ENCODE measurements at regions not wholly inside any gene's neighbourhood (a gene's known extent, or its start where the extent isn't known, plus 50 kb on each side); places are given as distances from the start of the nearest gene placed in this dataset.

DNA sequence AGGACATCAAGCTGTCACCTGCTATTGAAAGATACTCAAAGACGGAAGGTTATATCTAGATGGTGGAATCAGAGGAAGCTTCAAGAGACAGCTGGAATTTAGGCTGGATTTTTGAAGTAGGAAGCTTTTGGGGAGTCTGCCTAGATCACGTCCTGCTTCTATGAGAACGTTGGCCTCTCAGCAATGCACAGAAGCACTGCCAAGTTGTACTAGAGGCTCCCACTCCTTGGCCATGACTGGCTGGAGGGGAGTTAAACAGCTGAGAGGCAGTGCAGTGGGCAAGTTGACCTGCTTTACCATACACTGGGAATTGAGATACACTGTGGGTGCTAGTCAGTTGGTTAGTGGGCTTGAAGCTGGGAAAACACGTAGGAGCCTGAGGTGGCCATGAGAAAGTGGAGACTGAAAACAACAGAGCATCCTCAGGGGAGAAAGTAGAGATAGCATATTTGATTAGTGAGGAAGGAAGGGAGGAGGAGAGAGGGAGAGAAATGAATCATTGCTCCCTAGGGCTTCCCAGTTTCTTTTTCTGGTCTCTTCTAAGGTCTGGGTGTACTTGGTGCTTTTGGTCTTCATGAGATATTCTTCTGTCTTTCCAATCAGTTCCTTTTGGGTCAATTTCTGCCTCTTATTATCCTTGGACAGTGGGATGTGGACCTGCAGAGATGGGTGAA is 110.8 kb downstream of the EMP1 start:
- H2AFZ ChIP-seq (ENCODE audit: low read length), result no peak overlapping the region
- DNase-seq (ENCODE audit: insufficient read length, low spot score, missing footprints), result peak; percentile 10
- H3K79me2 ChIP-seq (ENCODE audit: insufficient read depth, low read length), result no peaks in the 10 kb centered on the region
- TF ChIP-seq, protein P1, sequence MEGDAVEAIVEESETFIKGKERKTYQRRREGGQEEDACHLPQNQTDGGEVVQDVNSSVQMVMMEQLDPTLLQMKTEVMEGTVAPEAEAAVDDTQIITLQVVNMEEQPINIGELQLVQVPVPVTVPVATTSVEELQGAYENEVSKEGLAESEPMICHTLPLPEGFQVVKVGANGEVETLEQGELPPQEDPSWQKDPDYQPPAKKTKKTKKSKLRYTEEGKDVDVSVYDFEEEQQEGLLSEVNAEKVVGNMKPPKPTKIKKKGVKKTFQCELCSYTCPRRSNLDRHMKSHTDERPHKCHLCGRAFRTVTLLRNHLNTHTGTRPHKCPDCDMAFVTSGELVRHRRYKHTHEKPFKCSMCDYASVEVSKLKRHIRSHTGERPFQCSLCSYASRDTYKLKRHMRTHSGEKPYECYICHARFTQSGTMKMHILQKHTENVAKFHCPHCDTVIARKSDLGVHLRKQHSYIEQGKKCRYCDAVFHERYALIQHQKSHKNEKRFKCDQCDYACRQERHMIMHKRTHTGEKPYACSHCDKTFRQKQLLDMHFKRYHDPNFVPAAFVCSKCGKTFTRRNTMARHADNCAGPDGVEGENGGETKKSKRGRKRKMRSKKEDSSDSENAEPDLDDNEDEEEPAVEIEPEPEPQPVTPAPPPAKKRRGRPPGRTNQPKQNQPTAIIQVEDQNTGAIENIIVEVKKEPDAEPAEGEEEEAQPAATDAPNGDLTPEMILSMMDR (IDR thresholded peaks at IDR 0.05; ENCODE audit: extremely low read depth, low read depth, low read length), result no peak
- peak overlapping the region; percentile 32 for H3K4me2 ChIP-seq (ENCODE audit: insufficient read depth, low read length)
- peaks cover 3% of the 10 kb centered on the region for H3K27me3 ChIP-seq (ENCODE audit: insufficient read depth, low read length)
- H3K4me3 ChIP-seq (ENCODE audit: insufficient read depth, low read length), result no peak overlapping the region
- no peaks in the 10 kb centered on the region for H3K36me3 ChIP-seq (ENCODE audit: insufficient read depth, low read length)
- H3K27ac ChIP-seq (ENCODE audit: low read depth, low read length), result no peak overlapping the region
- no peaks in the 10 kb centered on the region for H3K9me3 ChIP-seq (ENCODE audit: low read depth, low read length)
- H4K20me1 ChIP-seq (ENCODE audit: insufficient read depth, low read length), result no peaks in the 10 kb centered on the region
- H3K4me1 ChIP-seq (ENCODE audit: insufficient read depth, low read length), result peaks cover 5% of the 10 kb centered on the region

DNA sequence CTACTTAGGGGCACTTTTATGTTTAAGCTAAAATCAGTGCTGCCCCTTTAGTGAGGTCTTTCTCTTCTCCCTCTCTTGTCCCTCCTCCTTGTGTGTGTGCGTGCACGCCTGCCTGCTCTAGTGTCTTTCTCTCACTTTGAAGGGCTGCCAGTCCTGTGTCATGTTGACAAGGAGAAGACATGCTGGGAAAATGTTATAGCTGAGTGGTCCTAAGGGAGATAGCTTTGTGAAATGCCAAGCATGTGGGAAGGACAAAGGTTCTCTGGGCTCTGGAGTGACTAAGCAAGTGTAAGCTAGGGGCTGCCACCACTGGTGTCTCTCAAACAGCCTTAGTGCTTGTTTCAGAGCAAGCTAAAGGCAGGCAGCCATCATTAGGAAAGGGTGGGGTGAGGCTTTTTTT is 108.4 kb downstream of the EMP1 start:
- Histone ChIP-seq H3K4me3 (ENCODE audit: insufficient read depth, low read length) (no peak overlapping the region), H3K9me3 (ENCODE audit: low read depth, low read length) (no peaks in the 10 kb centered on the region), H3K27ac (ENCODE audit: low read depth, low read length) (no peak overlapping the region), H3K79me2 (ENCODE audit: insufficient read depth, low read length) (no peaks in the 10 kb centered on the region), H3K36me3 (ENCODE audit: insufficient read depth, low read length) (no peaks in the 10 kb centered on the region), H3K4me2 (ENCODE audit: insufficient read depth, low read length) (no peak overlapping the region), H3K27me3 (ENCODE audit: insufficient read depth, low read length) (peaks cover 3% of the 10 kb centered on the region), H2AFZ (ENCODE audit: low read length) (no peak overlapping the region), H4K20me1 (ENCODE audit: insufficient read depth, low read length) (no peaks in the 10 kb centered on the region), H3K4me1 (ENCODE audit: insufficient read depth, low read length) (peaks cover 5% of the 10 kb centered on the region)
- TF ChIP-seq, protein P1 (IDR thresholded peaks at IDR 0.05; ENCODE audit: extremely low read depth, low read depth, low read length), result no peak
- no peak for DNase-seq (ENCODE audit: insufficient read length, low spot score, missing footprints)

DNA sequence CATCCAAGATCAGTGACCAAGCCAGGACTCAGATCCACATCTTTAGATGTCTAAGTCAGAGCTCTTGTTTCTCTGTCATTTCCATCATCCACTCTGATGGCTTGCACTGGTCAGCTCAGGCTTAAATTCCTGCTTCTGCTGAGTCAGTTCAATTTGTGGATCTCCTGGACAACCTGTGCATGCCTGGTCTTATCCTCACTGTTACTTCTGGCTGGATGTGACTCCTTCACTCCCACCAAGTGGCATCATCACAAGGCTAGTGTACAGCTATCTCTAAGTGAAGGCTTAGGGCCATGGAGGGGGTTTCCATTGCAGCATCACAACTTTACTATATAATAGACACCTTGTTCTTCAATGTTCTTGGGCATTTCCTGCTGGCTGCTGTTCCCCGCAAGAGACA is 102.9 kb downstream of the EMP1 start:
- Histone ChIP-seq H3K4me1 (ENCODE audit: insufficient read depth, low read length) (no peaks in the 10 kb centered on the region), H3K4me3 (ENCODE audit: insufficient read depth, low read length) (no peak overlapping the region), H3K9me3 (ENCODE audit: low read depth, low read length) (no peaks in the 10 kb centered on the region), H4K20me1 (ENCODE audit: insufficient read depth, low read length) (no peaks in the 10 kb centered on the region), H3K27me3 (ENCODE audit: insufficient read depth, low read length) (peaks cover 11% of the 10 kb centered on the region), H2AFZ (ENCODE audit: low read length) (no peak overlapping the region), H3K79me2 (ENCODE audit: insufficient read depth, low read length) (no peaks in the 10 kb centered on the region), H3K27ac (ENCODE audit: low read depth, low read length) (no peak overlapping the region), H3K4me2 (ENCODE audit: insufficient read depth, low read length) (no peak overlapping the region), H3K36me3 (ENCODE audit: insufficient read depth, low read length) (no peaks in the 10 kb centered on the region)
- no peak for DNase-seq (ENCODE audit: insufficient read length, low spot score, missing footprints)
- TF ChIP-seq, protein P1 (IDR thresholded peaks at IDR 0.05; ENCODE audit: extremely low read depth, low read depth, low read length), result no peak

DNA sequence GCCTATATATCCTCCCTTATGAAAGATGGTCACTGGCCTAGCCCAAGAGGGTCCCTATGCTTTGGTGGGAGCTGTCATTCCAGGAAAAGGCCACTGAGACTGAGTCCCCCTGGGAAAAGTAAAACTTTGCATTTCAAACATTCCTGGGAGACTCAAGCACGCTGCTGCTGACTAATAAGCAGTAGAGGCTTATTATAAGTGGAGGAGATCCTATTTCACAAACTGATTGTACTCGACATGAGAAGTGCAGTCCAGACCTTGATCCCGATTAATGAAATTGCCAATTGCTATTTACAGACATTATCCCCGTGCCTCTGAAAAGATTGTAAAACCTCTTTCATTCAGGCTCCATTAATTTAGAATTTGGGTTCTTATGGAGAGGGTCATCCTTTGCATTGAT is 96.6 kb downstream of the EMP1 start:
- TF ChIP-seq, protein P1 (IDR thresholded peaks at IDR 0.05; ENCODE audit: extremely low read depth, low read depth, low read length), result no peak
- no peaks in the 10 kb centered on the region for H4K20me1 ChIP-seq (ENCODE audit: insufficient read depth, low read length)
- H2AFZ ChIP-seq (ENCODE audit: low read length), result no peak overlapping the region
- no peaks in the 10 kb centered on the region for H3K79me2 ChIP-seq (ENCODE audit: insufficient read depth, low read length)
- H3K4me1 ChIP-seq (ENCODE audit: insufficient read depth, low read length), result peaks cover 5% of the 10 kb centered on the region
- peak; percentile 79 for DNase-seq (ENCODE audit: insufficient read length, low spot score, missing footprints)
- H3K4me2 ChIP-seq (ENCODE audit: insufficient read depth, low read length), result no peak overlapping the region
- H3K27me3 ChIP-seq (ENCODE audit: insufficient read depth, low read length), result peaks cover 13% of the 10 kb centered on the region
- no peaks in the 10 kb centered on the region for H3K9me3 ChIP-seq (ENCODE audit: low read depth, low read length)
- no peaks in the 10 kb centered on the region for H3K36me3 ChIP-seq (ENCODE audit: insufficient read depth, low read length)
- H3K4me3 ChIP-seq (ENCODE audit: insufficient read depth, low read length), result no peak overlapping the region
- no peak overlapping the region for H3K27ac ChIP-seq (ENCODE audit: low read depth, low read length)

All from osteoblast (primary cell).